Mesenchymal stem cell (in vitro differentiated cells and primary cell): ENCODE measurements at regions not wholly inside any gene's neighbourhood (a gene's known extent, or its start where the extent isn't known, plus 50 kb on each side); places are given as distances from the start of the nearest gene placed in this dataset.

Experiments used
- DNase-seq: peaks from one replicate; pipeline ENCODE4 v3.0.0-alpha.2; 2013
- H2AFZ ChIP-seq: one replicate; pipeline ENCODE4 v1.6.1; 2013; ENCODE audit warnings: low read depth, mild to moderate bottlenecking, control low read depth, inconsistent platforms, low read length, moderate library complexity
- H2AK5ac ChIP-seq: 2 replicates; pipeline ENCODE4 v1.6.1; 2013; ENCODE audit warnings: low read length, moderate library complexity, mild to moderate bottlenecking, inconsistent platforms; ENCODE audit not compliant: severe bottlenecking
- H2BK120ac ChIP-seq: one replicate; pipeline ENCODE4 v1.6.1; 2013; ENCODE audit warnings: low read depth, mild to moderate bottlenecking, inconsistent platforms, low read length, moderate library complexity
- H2BK12ac ChIP-seq, 2 experiments: one replicate each; pipeline ENCODE4 v1.6.1; 2013; ENCODE audit warnings: inconsistent platforms in 2 of 2, low read length in 2 of 2, mild to moderate bottlenecking in 2 of 2, moderate library complexity in 2 of 2, control low read depth in 1 of 2
- H2BK15ac ChIP-seq: one replicate; pipeline ENCODE4 v1.6.1; 2013; ENCODE audit warnings: mild to moderate bottlenecking, low read depth, inconsistent platforms; ENCODE audit not compliant: poor library complexity, severe bottlenecking
- H2BK5ac ChIP-seq: 2 replicates; pipeline ENCODE4 v1.6.1; 2013; ENCODE audit warnings: low read depth, mild to moderate bottlenecking, low read length, control low read depth, inconsistent platforms; ENCODE audit not compliant: poor library complexity, severe bottlenecking
- H3K14ac ChIP-seq, 2 experiments: one replicate each; pipeline ENCODE4 v1.6.1; 2013; ENCODE audit warnings: inconsistent platforms in 2 of 2, low read length in 2 of 2, control low read depth in 1 of 2, mild to moderate bottlenecking in 1 of 2, moderate library complexity in 1 of 2
- H3K18ac ChIP-seq, 2 experiments: one replicate each; pipeline ENCODE4 v1.6.1; 2013; ENCODE audit warnings: inconsistent platforms in 2 of 2, low read length in 2 of 2, control low read depth in 1 of 2, low read depth in 1 of 2, mild to moderate bottlenecking in 1 of 2
- H3K23ac ChIP-seq, 2 experiments: one replicate each; pipeline ENCODE4 v1.6.1; 2013; ENCODE audit warnings: inconsistent platforms in 2 of 2, low read length in 2 of 2, mild to moderate bottlenecking in 2 of 2, moderate library complexity in 2 of 2, control low read depth in 1 of 2
- H3K27ac ChIP-seq: 2 replicates; pipeline ENCODE4 v1.5.1; 2013; ENCODE audit warnings: mild to moderate bottlenecking, moderate library complexity, low read length, control low read depth, inconsistent platforms; ENCODE audit not compliant: poor library complexity, severe bottlenecking
- H3K27me3 ChIP-seq, 2 experiments: 2 replicates each; pipeline versions ENCODE4 v1.6.1 to v1.7.0; 2013; ENCODE audit warnings: low read length in 2 of 2, mild to moderate bottlenecking in 2 of 2, moderate library complexity in 2 of 2, control low read depth in 1 of 2, inconsistent platforms in 1 of 2; ENCODE audit not compliant: control insufficient read depth in 1 of 2, insufficient read depth in 1 of 2
- H3K36me3 ChIP-seq, 2 experiments: 2 replicates each; pipeline versions ENCODE4 v1.6.1 to v1.7.0; 2013; ENCODE audit warnings: low read length in 2 of 2, control low read depth in 1 of 2, inconsistent platforms in 1 of 2, low read depth in 1 of 2, mild to moderate bottlenecking in 1 of 2; ENCODE audit not compliant: insufficient read depth in 2 of 2, control insufficient read depth in 1 of 2
- H3K4ac ChIP-seq, 2 experiments: one replicate each; pipeline ENCODE4 v1.6.1; 2013; ENCODE audit warnings: inconsistent platforms in 2 of 2, low read length in 2 of 2, mild to moderate bottlenecking in 2 of 2, moderate library complexity in 2 of 2, control low read depth in 1 of 2, low read depth in 1 of 2
- H3K4me1 ChIP-seq: 2 replicates; pipeline ENCODE4 v1.6.1; 2013; ENCODE audit warnings: low read depth, low read length, control low read depth; ENCODE audit not compliant: control insufficient read depth, insufficient read depth
- H3K4me2 ChIP-seq: 2 replicates; pipeline ENCODE4 v1.6.1; 2013; ENCODE audit warnings: low read length, mild to moderate bottlenecking, inconsistent platforms; ENCODE audit not compliant: poor library complexity, severe bottlenecking
- H3K4me3 ChIP-seq, 2 experiments: 2 replicates each; pipeline versions ENCODE4 v1.5.1 to v1.7.0; 2013; ENCODE audit warnings: low read length in 2 of 2, mild to moderate bottlenecking in 2 of 2, control low read depth in 1 of 2, low read depth in 1 of 2; ENCODE audit not compliant: insufficient read depth in 1 of 2
- H3K79me1 ChIP-seq: replicated peaks from 2 replicates; pipeline ENCODE4 v1.6.1; 2013; ENCODE audit warnings: mild to moderate bottlenecking, control low read depth, low read length, inconsistent platforms; ENCODE audit not compliant: poor library complexity, severe bottlenecking
- H3K9ac ChIP-seq: 2 replicates; pipeline ENCODE4 v1.7.0; 2013; ENCODE audit warnings: mild to moderate bottlenecking, low read length, moderate library complexity
- H3K9me3 ChIP-seq: 2 replicates; pipeline ENCODE4 v1.7.0; 2013; ENCODE audit warnings: mild to moderate bottlenecking, low read length; ENCODE audit not compliant: control insufficient read depth
- H4K8ac ChIP-seq: one replicate; pipeline ENCODE4 v1.6.1; 2013; ENCODE audit warnings: inconsistent platforms, mild to moderate bottlenecking, low read length, moderate library complexity
- H4K91ac ChIP-seq: one replicate; pipeline ENCODE4 v1.6.1; 2013; ENCODE audit warnings: mild to moderate bottlenecking, low read length, inconsistent platforms
- WGBS: methylation state at CpG from one replicate; pipeline ENCODE4 v1.1.7; 2013; ENCODE audit warnings: mixed read lengths; 5-methylcytosine and 5-hydroxymethylcytosine counted together

- Histone ChIP-seq H3K27ac (peak overlapping the region; percentile 87), H3K36me3 (no peaks in the 10 kb centered on the region), H2BK120ac (peak overlapping the region; percentile 97), H3K4ac (peak overlapping the region; percentile 52 to 98), H3K9me3 (no peaks in the 10 kb centered on the region), H2BK12ac (peak overlapping the region; percentile 88 to 90), H2AK5ac (peak overlapping the region; percentile 84), H2BK15ac (peak overlapping the region; percentile 71), H3K23ac (peak overlapping the region in 1 of 2 experiments; percentile 1), H3K4me3 (no peak overlapping the region), H3K9ac (peak overlapping the region; percentile 75), H2BK5ac (peak overlapping the region; percentile 21), H3K79me1 (no peaks in the 10 kb centered on the region), H3K14ac (no peak overlapping the region), H4K8ac (peak overlapping the region; percentile 93), H3K18ac (peak overlapping the region; percentile 77 to 85), H3K27me3 (no peaks in the 10 kb centered on the region), H3K4me1 (peaks cover 49% of the 10 kb centered on the region), H4K91ac (peak overlapping the region; percentile 86), H3K4me2 (peak overlapping the region; percentile 10), H2AFZ (no peak overlapping the region)
- 6% methylated on average over 10 of the region's 10 CpGs for WGBS
- peak; percentile 99 for DNase-seq
Observed at GRCh38 chr6:44041461-44042260, 85.6 kb downstream of the MRPL14 start.

GRCh38 chr6:44040786-44041185 lies 86.5 kb downstream of the MRPL14 start:
- Histone ChIP-seq H3K9me3 (no peaks in the 10 kb centered on the region), H3K18ac (peak overlapping the region; percentile 56 to 75), H3K4me1 (peaks cover 49% of the 10 kb centered on the region), H3K4ac (no peak overlapping the region), H2BK12ac (peak overlapping the region; percentile 82 to 97), H2BK5ac (no peak overlapping the region), H2BK120ac (peak overlapping the region; percentile 82), H3K36me3 (no peaks in the 10 kb centered on the region), H3K27ac (no peak overlapping the region), H2BK15ac (peak overlapping the region; percentile 92), H2AK5ac (peak overlapping the region; percentile 76), H4K8ac (peak overlapping the region; percentile 81), H4K91ac (peak overlapping the region; percentile 52), H3K79me1 (no peaks in the 10 kb centered on the region), H3K23ac (no peak overlapping the region), H3K9ac (no peak overlapping the region), H3K27me3 (no peaks in the 10 kb centered on the region), H3K4me2 (no peak overlapping the region), H2AFZ (no peak overlapping the region), H3K4me3 (no peak overlapping the region), H3K14ac (no peak overlapping the region)
- 77% methylated on average over 4 of the region's 4 CpGs for WGBS
- DNase-seq = no peak

- no peak overlapping the region for H3K9ac ChIP-seq
- H2BK15ac ChIP-seq = peak overlapping the region; percentile 97
- peaks cover 52% of the 10 kb centered on the region for H3K4me1 ChIP-seq
- no peak overlapping the region for H3K23ac ChIP-seq
- no peaks in the 10 kb centered on the region for H3K9me3 ChIP-seq
- peak overlapping the region; percentile 22 for H2BK120ac ChIP-seq
- H3K18ac ChIP-seq = peak overlapping the region in 1 of 2 experiments; percentile 11
- H2BK12ac ChIP-seq = peak overlapping the region; percentile 51 to 80
- H3K14ac ChIP-seq = no peak overlapping the region
- H3K36me3 ChIP-seq = no peaks in the 10 kb centered on the region
- H2AK5ac ChIP-seq = peak overlapping the region; percentile 76
- no peak overlapping the region for H2AFZ ChIP-seq
- H4K91ac ChIP-seq = no peak overlapping the region
- no peak overlapping the region for H2BK5ac ChIP-seq
- H3K27ac ChIP-seq = no peak overlapping the region
- H4K8ac ChIP-seq = no peak overlapping the region
- no peak overlapping the region for H3K4me3 ChIP-seq
- no peak for DNase-seq
- peak overlapping the region; percentile 59 to 89 for H3K4ac ChIP-seq
- H3K79me1 ChIP-seq = no peaks in the 10 kb centered on the region
- no peaks in the 10 kb centered on the region for H3K27me3 ChIP-seq
- H3K4me2 ChIP-seq = no peak overlapping the region
- 84% methylated on average over 7 of the region's 7 CpGs for WGBS
Observed at GRCh38 chr6:44039839-44040350, 87.4 kb downstream of the MRPL14 start.

- Histone ChIP-seq H2BK15ac (no peak overlapping the region), H2BK12ac (peak overlapping the region; percentile 80 to 95), H3K27me3 (no peaks in the 10 kb centered on the region), H3K27ac (no peak overlapping the region), H3K14ac (peak overlapping the region in 1 of 2 experiments; percentile 86), H3K36me3 (no peaks in the 10 kb centered on the region), H4K91ac (peak overlapping the region; percentile 96), H3K9me3 (no peaks in the 10 kb centered on the region), H3K4me1 (peaks cover 57% of the 10 kb centered on the region), H3K4ac (peak overlapping the region in 1 of 2 experiments; percentile 79), H3K4me3 (no peak overlapping the region), H3K79me1 (no peaks in the 10 kb centered on the region), H3K23ac (no peak overlapping the region), H2AK5ac (peak overlapping the region; percentile 76), H3K4me2 (no peak overlapping the region), H2BK120ac (peak overlapping the region; percentile 23), H2BK5ac (no peak overlapping the region), H4K8ac (peak overlapping the region; percentile 45), H3K9ac (no peak overlapping the region), H2AFZ (no peak overlapping the region), H3K18ac (peak overlapping the region; percentile 16 to 90)
- DNase-seq = no peak
- 94% methylated on average over 4 of the region's 6 CpGs for WGBS
Observed at GRCh38 chr6:44039191-44039719, 88.0 kb downstream of the MRPL14 start.
